UCSD-AML1 (cell line): ENCODE measurements at regions not wholly inside any gene's neighbourhood (a gene's known extent, or its start where the extent isn't known, plus 50 kb on each side); places are given as distances from the start of the nearest gene placed in this dataset.
"Not testable (repeated sequence)": the region's sequence is repeated elsewhere in the genome, so short reads cannot be mapped to it uniquely, and the experiment has no call there.

Source experiments
- DNase-seq: peaks from one replicate; lab custom pipeline; 2025; ENCODE audit not compliant: unreplicated experiment; lab: John Stamatoyannopoulos, UW

GRCh38 chr7:20839196-20839735 is 52.6 kb upstream of the SP8 start:
- DNase-seq, result no peak

- no peak for DNase-seq
Measured at GRCh38 chr7:20839987-20840386, 53.3 kb upstream of the SP8 start.

GRCh38 chr7:20846791-20847190 is 60.1 kb upstream of the SP8 start:
- no peak for DNase-seq

GRCh38 chr7:20858951-20859350 is 72.3 kb upstream of the SP8 start:
- DNase-seq, result no peak

GRCh38 chr7:20861468-20861867 is 74.8 kb upstream of the SP8 start:
- DNase-seq, result no peak

- DNase-seq, result no peak
Measured at GRCh38 chr7:20862554-20862953, 75.9 kb upstream of the SP8 start.

- no peak for DNase-seq
Measured at GRCh38 chr7:20864221-20864620, 77.5 kb upstream of the SP8 start.

GRCh38 chr7:20865684-20866083 is 79.0 kb upstream of the SP8 start:
- no peak for DNase-seq

GRCh38 chr7:20870977-20871376 is 84.3 kb upstream of the SP8 start:
- DNase-seq, result no peak

GRCh38 chr7:20892776-20893175 is 106.1 kb upstream of the SP8 start:
- DNase-seq, result no peak

GRCh38 chr7:20894806-20895205 is 108.1 kb upstream of the SP8 start:
- DNase-seq, result no peak

- no peak for DNase-seq
Measured at GRCh38 chr7:20895563-20895962, 108.9 kb upstream of the SP8 start.

GRCh38 chr7:20896996-20897395 is 110.3 kb upstream of the SP8 start:
- no peak for DNase-seq

GRCh38 chr7:20906801-20907453 is 120.2 kb upstream of the SP8 start:
- no peak for DNase-seq

- no peak for DNase-seq
Measured at GRCh38 chr7:20911081-20911480, 124.4 kb upstream of the SP8 start.

- no peak for DNase-seq
Measured at GRCh38 chr7:20913853-20914252, 127.2 kb upstream of the SP8 start.

GRCh38 chr7:20916311-20916710 is 129.6 kb upstream of the SP8 start:
- no peak for DNase-seq

- no peak for DNase-seq
Measured at GRCh38 chr7:20917603-20918002, 130.9 kb upstream of the SP8 start.

GRCh38 chr7:20918156-20918555 is 131.5 kb upstream of the SP8 start:
- DNase-seq, result no peak

- not testable (repeated sequence) for DNase-seq
Measured at GRCh38 chr7:20927178-20927577, 140.5 kb upstream of the SP8 start.

- no peak for DNase-seq
Measured at GRCh38 chr7:20927976-20928375, 141.3 kb upstream of the SP8 start.

GRCh38 chr7:20929199-20929598 is 142.5 kb upstream of the SP8 start:
- DNase-seq, result no peak

- DNase-seq, result no peak
Measured at GRCh38 chr7:20931739-20932138, 145.1 kb upstream of the SP8 start.
